Mammary epithelial cell (primary cell): ENCODE measurements at regions not wholly inside any gene's neighbourhood (a gene's known extent, or its start where the extent isn't known, plus 50 kb on each side); places are given as distances from the start of the nearest gene placed in this dataset.

Experiments used
- CTCF ChIP-seq, 2 donors: IDR thresholded peaks in 1 of 2; conservative IDR thresholded peaks in 1 of 2; 2 replicates each; pipeline ENCODE4 v1.5.1; 2011 to 2012; ENCODE audit warnings: inconsistent platforms in 2 of 2, low read length in 2 of 2, mild to moderate bottlenecking in 2 of 2, control low read depth in 1 of 2, low read depth in 1 of 2; ENCODE audit not compliant: insufficient read depth in 1 of 2; ENCODE audit errors: extremely low read depth in 1 of 2
- EZH2 ChIP-seq: IDR thresholded peaks from 2 replicates; pipeline ENCODE4 v1.6.1; 2012; ENCODE audit warnings: low read length, inconsistent platforms, borderline replicate concordance

GRCh38 chr10:110357252-110357780 is 52.6 kb upstream of the SMNDC1 start:
- TF ChIP-seq CTCF (conservative IDR thresholded peaks at IDR 0.05 in 1 of 2, IDR thresholded peaks at IDR 0.05 in 1 of 2; ENCODE audit: extremely low read depth in 1 of 2, insufficient read depth in 1 of 2, low read depth in 1 of 2, low read length in 2 of 2) (no peak), EZH2 (no peak)
